ENCODE measurements at regions not wholly inside any gene's neighbourhood (a gene's known extent, or its start where the extent isn't known, plus 50 kb on each side); places are given as distances from the start of the nearest gene placed in this dataset.

DNA sequence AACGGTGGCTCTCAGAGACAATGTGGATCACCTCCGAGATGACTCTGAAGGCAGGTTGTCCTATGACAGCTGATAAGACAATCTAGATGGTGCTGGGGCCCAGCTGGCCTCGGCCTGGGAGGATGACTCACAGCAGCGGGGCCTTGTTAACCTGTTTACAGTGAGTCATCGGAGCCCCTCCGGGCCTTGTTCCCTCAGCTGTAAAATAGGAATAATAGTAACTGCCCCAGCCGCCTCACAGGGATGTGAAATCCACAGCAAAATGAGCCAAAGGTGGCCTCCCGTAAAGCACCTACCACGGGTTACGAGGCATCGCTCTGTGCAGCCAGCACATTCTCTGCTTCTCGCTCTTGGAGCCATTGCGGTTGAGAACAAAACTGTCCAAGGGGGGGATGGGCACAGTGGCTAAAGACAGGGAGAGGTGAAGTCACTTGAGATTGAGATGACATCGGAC is 88.6 kb upstream of the RASGRF1 start (continued):
- TF ChIP-seq, protein P1, sequence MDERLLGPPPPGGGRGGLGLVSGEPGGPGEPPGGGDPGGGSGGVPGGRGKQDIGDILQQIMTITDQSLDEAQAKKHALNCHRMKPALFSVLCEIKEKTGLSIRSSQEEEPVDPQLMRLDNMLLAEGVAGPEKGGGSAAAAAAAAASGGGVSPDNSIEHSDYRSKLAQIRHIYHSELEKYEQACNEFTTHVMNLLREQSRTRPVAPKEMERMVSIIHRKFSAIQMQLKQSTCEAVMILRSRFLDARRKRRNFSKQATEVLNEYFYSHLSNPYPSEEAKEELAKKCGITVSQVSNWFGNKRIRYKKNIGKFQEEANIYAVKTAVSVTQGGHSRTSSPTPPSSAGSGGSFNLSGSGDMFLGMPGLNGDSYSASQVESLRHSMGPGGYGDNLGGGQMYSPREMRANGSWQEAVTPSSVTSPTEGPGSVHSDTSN (CRISPR knock-in tag; IDR thresholded peaks at IDR 0.05) = no peak
- TF ChIP-seq ZNF790 (CRISPR knock-in tag; IDR thresholded peaks at IDR 0.05; ENCODE audit: borderline replicate concordance) (no peak), ATM (IDR thresholded peaks at IDR 0.05; ENCODE audit: borderline replicate concordance) (no peak), GATAD1 (CRISPR knock-in tag; IDR thresholded peaks at IDR 0.05) (no peak), SMAD3 (CRISPR knock-in tag; IDR thresholded peaks at IDR 0.05) (no peak), FOXK1 (CRISPR knock-in tag; IDR thresholded peaks at IDR 0.05; ENCODE audit: borderline replicate concordance, low read depth) (peak; percentile 40; the same call in 1 of the 2 replicates), ZMYM3 (CRISPR knock-in tag; IDR thresholded peaks at IDR 0.05) (no peak), PHF8 (CRISPR knock-in tag; IDR thresholded peaks at IDR 0.05) (no peak), ZNF550 (CRISPR knock-in tag; IDR thresholded peaks at IDR 0.05; ENCODE audit: borderline replicate concordance) (no peak), TP53 (CRISPR knock-in tag; conservative IDR thresholded peaks at IDR 0.05) (no peak), POLR2G (IDR thresholded peaks at IDR 0.05; ENCODE audit: low read depth, low read length) (no peak), MATR3 (CRISPR knock-in tag; IDR thresholded peaks at IDR 0.05) (no peak), ZNF335 (CRISPR knock-in tag; IDR thresholded peaks at IDR 0.05) (no peak), THAP9 (CRISPR knock-in tag; IDR thresholded peaks at IDR 0.05; ENCODE audit: borderline replicate concordance) (no peak), PHF21A (CRISPR knock-in tag; IDR thresholded peaks at IDR 0.05) (0 out of 2 replicates have a peak, but pooled peaks have one; percentile 37), RXRB (CRISPR knock-in tag; IDR thresholded peaks at IDR 0.05; ENCODE audit: borderline replicate concordance) (peak; percentile 43; the same call in 1 of the 2 replicates), MYC (CRISPR knock-in tag; IDR thresholded peaks at IDR 0.05; ENCODE audit: borderline replicate concordance) (no peak), SOX6 (IDR thresholded peaks at IDR 0.05) (no peak), SOX6 (CRISPR knock-in tag; IDR thresholded peaks at IDR 0.05) (peak; percentile 54; the same call in 1 of the 2 replicates), ZFP36L1 (CRISPR knock-in tag; IDR thresholded peaks at IDR 0.05) (0 out of 2 replicates have a peak, but pooled peaks have one; percentile 32), ZNF333 (CRISPR knock-in tag; IDR thresholded peaks at IDR 0.05; ENCODE audit: borderline replicate concordance) (no peak), ZNF569 (CRISPR knock-in tag; IDR thresholded peaks at IDR 0.05; ENCODE audit: borderline replicate concordance) (no peak), ZFX (CRISPR knock-in tag; IDR thresholded peaks at IDR 0.05; ENCODE audit: low read depth) (peak; percentile 58; the same call in 1 of the 2 replicates)
- TF ChIP-seq, protein P2, sequence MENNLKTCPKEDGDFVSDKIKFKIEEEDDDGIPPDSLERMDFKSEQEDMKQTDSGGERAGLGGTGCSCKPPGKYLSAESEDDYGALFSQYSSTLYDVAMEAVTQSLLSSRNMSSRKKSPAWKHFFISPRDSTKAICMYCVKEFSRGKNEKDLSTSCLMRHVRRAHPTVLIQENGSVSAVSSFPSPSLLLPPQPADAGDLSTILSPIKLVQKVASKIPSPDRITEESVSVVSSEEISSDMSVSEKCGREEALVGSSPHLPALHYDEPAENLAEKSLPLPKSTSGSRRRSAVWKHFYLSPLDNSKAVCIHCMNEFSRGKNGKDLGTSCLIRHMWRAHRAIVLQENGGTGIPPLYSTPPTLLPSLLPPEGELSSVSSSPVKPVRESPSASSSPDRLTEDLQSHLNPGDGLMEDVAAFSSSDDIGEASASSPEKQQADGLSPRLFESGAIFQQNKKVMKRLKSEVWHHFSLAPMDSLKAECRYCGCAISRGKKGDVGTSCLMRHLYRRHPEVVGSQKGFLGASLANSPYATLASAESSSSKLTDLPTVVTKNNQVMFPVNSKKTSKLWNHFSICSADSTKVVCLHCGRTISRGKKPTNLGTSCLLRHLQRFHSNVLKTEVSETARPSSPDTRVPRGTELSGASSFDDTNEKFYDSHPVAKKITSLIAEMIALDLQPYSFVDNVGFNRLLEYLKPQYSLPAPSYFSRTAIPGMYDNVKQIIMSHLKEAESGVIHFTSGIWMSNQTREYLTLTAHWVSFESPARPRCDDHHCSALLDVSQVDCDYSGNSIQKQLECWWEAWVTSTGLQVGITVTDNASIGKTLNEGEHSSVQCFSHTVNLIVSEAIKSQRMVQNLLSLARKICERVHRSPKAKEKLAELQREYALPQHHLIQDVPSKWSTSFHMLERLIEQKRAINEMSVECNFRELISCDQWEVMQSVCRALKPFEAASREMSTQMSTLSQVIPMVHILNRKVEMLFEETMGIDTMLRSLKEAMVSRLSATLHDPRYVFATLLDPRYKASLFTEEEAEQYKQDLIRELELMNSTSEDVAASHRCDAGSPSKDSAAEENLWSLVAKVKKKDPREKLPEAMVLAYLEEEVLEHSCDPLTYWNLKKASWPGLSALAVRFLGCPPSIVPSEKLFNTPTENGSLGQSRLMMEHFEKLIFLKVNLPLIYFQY (CRISPR knock-in tag; IDR thresholded peaks at IDR 0.05; ENCODE audit: borderline replicate concordance) = no peak

Measured in HepG2 (cell line).